ENCODE measurements at regions not wholly inside any gene's neighbourhood (a gene's known extent, or its start where the extent isn't known, plus 50 kb on each side); places are given as distances from the start of the nearest gene placed in this dataset.

DNA sequence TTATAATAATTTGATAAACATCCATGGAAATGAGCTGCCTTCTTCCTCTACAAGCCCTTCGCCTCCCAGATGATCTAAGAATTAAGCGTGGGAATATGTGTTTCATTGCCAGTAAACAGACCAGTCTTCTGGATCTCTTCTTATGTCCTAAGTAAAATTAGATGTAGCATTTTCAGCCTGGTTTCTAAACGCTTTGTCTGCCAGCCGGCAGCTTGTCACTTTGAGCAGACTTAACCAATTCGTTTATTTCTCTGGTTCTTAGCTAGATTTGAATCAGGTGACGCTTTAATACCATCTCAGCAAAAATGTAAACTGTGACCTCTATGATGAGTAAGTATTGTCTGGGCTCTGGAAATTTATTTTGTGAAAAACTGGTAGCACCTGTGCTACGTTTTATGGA lies 380.6 kb upstream of the NUDT12 start:
- no peaks in the 10 kb centered on the region for H3K27me3 Mint-ChIP-seq (ENCODE audit: unreplicated experiment)
- H3K4me1 Mint-ChIP-seq (ENCODE audit: unreplicated experiment) = no peaks in the 10 kb centered on the region
- H3K36me3 Mint-ChIP-seq (ENCODE audit: low read depth, unreplicated experiment) = no peaks in the 10 kb centered on the region
- DNase-seq (ENCODE audit: low spot score) = no peak
- no peak overlapping the region for H3K4me3 Mint-ChIP-seq (ENCODE audit: unreplicated experiment)
- H3K27ac Mint-ChIP-seq (ENCODE audit: unreplicated experiment) = no peak overlapping the region
- H3K9me3 Mint-ChIP-seq (ENCODE audit: unreplicated experiment) = no peaks in the 10 kb centered on the region
- TF ChIP-seq, protein P1, sequence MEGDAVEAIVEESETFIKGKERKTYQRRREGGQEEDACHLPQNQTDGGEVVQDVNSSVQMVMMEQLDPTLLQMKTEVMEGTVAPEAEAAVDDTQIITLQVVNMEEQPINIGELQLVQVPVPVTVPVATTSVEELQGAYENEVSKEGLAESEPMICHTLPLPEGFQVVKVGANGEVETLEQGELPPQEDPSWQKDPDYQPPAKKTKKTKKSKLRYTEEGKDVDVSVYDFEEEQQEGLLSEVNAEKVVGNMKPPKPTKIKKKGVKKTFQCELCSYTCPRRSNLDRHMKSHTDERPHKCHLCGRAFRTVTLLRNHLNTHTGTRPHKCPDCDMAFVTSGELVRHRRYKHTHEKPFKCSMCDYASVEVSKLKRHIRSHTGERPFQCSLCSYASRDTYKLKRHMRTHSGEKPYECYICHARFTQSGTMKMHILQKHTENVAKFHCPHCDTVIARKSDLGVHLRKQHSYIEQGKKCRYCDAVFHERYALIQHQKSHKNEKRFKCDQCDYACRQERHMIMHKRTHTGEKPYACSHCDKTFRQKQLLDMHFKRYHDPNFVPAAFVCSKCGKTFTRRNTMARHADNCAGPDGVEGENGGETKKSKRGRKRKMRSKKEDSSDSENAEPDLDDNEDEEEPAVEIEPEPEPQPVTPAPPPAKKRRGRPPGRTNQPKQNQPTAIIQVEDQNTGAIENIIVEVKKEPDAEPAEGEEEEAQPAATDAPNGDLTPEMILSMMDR (IDR thresholded peaks at IDR 0.05; ENCODE audit: unreplicated experiment) = no peak

DNA sequence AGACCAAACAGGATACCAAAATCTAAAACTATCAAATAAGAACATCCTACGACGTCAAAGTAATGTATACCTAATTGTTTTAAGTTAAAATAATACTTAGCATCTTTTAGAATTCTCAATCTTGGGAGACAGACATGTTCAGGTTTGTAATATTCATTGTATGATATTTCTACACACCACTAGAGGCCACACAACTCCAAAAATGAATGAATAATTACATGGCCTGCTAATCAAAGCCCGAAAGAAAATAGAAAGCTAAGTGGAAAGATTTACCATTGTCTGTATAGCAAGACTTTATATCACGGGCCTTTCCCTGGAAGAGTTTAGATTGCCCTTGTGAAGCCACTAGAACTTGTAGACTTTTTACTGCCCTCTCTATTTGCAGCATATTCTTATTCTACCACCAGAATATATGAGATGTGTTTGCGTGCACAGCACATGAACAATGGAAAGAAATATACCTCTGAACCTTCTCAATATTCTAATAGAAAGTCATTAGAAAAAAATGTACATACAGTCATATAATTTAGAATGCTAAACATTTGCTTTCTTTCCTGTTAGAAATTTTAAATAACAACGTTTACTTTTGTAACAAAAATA lies 380.1 kb upstream of the NUDT12 start:
- TF ChIP-seq, protein P1 (IDR thresholded peaks at IDR 0.05; ENCODE audit: unreplicated experiment) = no peak
- H3K27me3 Mint-ChIP-seq (ENCODE audit: unreplicated experiment) = no peaks in the 10 kb centered on the region
- DNase-seq (ENCODE audit: low spot score) = no peak
- no peaks in the 10 kb centered on the region for H3K36me3 Mint-ChIP-seq (ENCODE audit: low read depth, unreplicated experiment)
- no peak overlapping the region for H3K4me3 Mint-ChIP-seq (ENCODE audit: unreplicated experiment)
- no peaks in the 10 kb centered on the region for H3K4me1 Mint-ChIP-seq (ENCODE audit: unreplicated experiment)
- H3K27ac Mint-ChIP-seq (ENCODE audit: unreplicated experiment) = no peak overlapping the region
- no peaks in the 10 kb centered on the region for H3K9me3 Mint-ChIP-seq (ENCODE audit: unreplicated experiment)

DNA sequence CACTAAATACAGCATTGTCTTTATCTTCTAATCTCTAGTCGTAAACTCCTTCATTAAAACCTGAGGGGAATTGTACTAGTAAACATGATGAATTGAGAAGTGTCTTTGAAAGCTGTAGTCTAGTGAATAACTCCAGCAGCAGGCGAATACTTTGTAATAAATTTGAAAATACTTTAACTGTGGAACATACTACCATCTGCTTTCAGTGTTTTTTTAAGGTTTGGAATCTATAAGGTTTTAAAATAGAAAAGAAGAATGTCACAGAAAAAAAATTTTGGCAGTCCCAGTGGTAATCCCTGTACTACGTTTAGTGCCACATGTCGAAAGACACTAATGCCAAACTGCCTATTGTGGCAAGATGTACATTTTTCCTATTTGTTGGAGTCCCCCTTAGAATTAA lies 379.0 kb upstream of the NUDT12 start:
- no peaks in the 10 kb centered on the region for H3K4me1 Mint-ChIP-seq (ENCODE audit: unreplicated experiment)
- DNase-seq (ENCODE audit: low spot score) = no peak
- no peak overlapping the region for H3K4me3 Mint-ChIP-seq (ENCODE audit: unreplicated experiment)
- no peaks in the 10 kb centered on the region for H3K36me3 Mint-ChIP-seq (ENCODE audit: low read depth, unreplicated experiment)
- no peaks in the 10 kb centered on the region for H3K27me3 Mint-ChIP-seq (ENCODE audit: unreplicated experiment)
- TF ChIP-seq, protein P1 (IDR thresholded peaks at IDR 0.05; ENCODE audit: unreplicated experiment) = no peak
- no peak overlapping the region for H3K27ac Mint-ChIP-seq (ENCODE audit: unreplicated experiment)
- no peaks in the 10 kb centered on the region for H3K9me3 Mint-ChIP-seq (ENCODE audit: unreplicated experiment)

DNA sequence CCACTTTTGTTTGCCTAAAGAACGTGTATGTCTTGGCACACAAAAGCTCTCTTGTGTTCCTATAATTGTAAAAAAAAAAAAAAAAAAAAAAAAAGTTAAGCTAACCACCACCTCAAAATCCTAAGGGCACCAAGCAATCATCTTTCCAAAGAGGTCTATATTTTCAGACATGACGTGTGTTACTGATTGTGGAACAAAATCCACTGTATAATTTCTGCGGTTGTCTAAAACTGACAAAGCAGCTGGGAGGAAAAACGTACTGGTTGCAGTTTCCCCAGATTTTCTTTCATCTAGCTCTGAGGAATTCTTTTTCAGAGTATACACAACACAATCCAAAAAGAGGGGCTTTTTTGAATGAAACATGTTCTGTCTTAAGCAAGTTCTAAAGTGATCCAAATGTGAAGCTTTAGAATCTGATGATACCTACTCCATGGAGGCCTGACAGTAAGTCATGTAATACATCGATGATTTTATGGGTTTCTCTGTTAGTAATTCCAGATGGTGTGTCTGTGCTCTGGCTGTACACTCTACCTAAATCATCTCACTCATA lies 375.6 kb upstream of the NUDT12 start:
- TF ChIP-seq, protein P1 (IDR thresholded peaks at IDR 0.05; ENCODE audit: unreplicated experiment) = no peak
- Mint-ChIP-seq H3K27me3 (ENCODE audit: unreplicated experiment) (no peaks in the 10 kb centered on the region), H3K4me3 (ENCODE audit: unreplicated experiment) (no peak overlapping the region), H3K9me3 (ENCODE audit: unreplicated experiment) (no peaks in the 10 kb centered on the region), H3K4me1 (ENCODE audit: unreplicated experiment) (no peaks in the 10 kb centered on the region), H3K36me3 (ENCODE audit: low read depth, unreplicated experiment) (no peaks in the 10 kb centered on the region), H3K27ac (ENCODE audit: unreplicated experiment) (no peak overlapping the region)
- DNase-seq (ENCODE audit: low spot score) = no peak

DNA sequence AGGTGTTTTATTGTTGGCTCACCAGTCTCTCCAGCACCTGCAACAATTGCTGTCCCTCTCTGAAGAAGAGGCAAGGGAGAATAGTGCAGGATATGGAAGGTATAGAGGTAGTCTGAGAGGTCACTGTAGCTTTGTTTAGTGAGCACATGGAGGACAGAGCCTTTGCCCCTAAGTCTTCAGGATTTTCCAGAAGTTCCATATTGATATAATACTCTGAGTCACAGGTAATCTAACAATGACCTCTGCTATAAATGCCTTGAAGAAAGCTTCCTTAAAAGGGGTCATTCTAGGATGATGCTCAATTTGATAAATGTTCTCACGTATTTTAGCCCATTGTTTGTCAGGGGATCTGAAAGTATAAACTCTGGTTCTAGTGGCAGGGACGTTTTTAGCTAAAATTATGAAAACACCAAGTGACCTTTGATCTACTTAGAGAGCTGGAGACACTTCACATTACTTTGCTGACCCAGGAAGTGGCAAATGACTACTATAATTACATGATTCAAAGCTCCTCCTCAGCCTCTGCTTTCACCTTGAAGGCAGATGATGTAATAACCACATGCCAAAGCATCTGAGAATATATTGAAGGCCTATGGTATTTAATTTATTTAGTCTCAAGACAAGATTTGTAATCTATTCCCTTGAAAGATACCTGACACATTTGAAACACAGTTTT lies 366.9 kb upstream of the NUDT12 start:
- no peak for DNase-seq (ENCODE audit: low spot score)
- H3K4me1 Mint-ChIP-seq (ENCODE audit: unreplicated experiment) = no peaks in the 10 kb centered on the region
- TF ChIP-seq, protein P1 (IDR thresholded peaks at IDR 0.05; ENCODE audit: unreplicated experiment) = no peak
- H3K36me3 Mint-ChIP-seq (ENCODE audit: low read depth, unreplicated experiment) = no peaks in the 10 kb centered on the region
- no peak overlapping the region for H3K27ac Mint-ChIP-seq (ENCODE audit: unreplicated experiment)
- H3K27me3 Mint-ChIP-seq (ENCODE audit: unreplicated experiment) = no peaks in the 10 kb centered on the region
- no peak overlapping the region for H3K4me3 Mint-ChIP-seq (ENCODE audit: unreplicated experiment)
- no peaks in the 10 kb centered on the region for H3K9me3 Mint-ChIP-seq (ENCODE audit: unreplicated experiment)

Measured in endothelial cell (in vitro differentiated cells).